HG03045 (cell line): ENCODE measurements at regions not wholly inside any gene's neighbourhood (a gene's known extent, or its start where the extent isn't known, plus 50 kb on each side); places are given as distances from the start of the nearest gene placed in this dataset.
"Not testable (repeated sequence)": the region's sequence is repeated elsewhere in the genome, so short reads cannot be mapped to it uniquely, and the experiment has no call there.

Experiments used
- ATAC-seq: cut with Tn5 transposase; IDR thresholded peaks from one replicate; pipeline ENCODE4 v1.9.1; 2021; ENCODE audit warnings: mild to moderate bottlenecking, moderate library complexity; ENCODE audit not compliant: unreplicated experiment

- no peak for ATAC-seq
These were observed 160.1 kb downstream of the TBX15 start for GRCh38 chr1:118828038-118828437.

DNA sequence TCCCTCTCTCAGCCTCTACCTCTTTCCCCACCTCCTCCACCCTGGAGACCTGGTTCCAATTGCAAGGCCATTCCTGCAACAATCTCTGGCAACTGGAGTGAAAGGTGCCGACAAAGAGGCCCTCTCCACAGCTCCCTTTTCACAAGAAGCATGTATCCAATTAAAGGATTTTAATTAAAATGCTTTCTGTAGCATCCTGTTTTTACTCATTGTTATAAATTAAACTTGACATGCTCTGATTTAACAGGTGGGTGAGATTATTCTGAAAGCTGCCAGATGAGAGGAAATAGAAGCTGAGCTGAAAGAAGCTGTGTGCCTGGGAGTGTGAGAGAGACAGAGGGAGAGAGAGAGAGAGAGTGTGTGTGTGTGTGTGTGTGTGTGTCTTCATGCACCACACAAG is 160.5 kb downstream of the TBX15 start:
- ATAC-seq = no peak

GRCh38 chr1:118827207-118827606 is 160.9 kb downstream of the TBX15 start:
- ATAC-seq = no peak

- ATAC-seq = no peak
These were observed 161.5 kb downstream of the TBX15 start for GRCh38 chr1:118826669-118827068.

DNA sequence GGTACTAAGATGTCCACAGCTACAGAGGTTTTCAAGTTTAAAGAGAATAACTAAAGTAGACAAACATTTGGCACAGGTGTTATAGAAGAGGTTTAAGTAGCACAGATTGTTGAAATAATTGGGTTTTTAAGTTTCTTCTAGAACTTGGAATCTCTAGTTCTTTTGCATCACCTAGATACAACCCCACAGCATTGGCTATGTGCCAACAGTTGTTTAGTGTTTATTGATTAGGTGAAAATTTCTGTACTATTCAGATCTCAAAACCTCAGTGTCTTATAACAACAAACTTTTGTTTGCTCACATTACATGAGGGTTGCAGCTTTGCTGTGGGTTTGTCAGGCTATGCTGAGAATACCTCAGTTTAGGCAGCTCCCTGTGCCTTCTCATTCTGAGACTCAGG is 162.5 kb downstream of the TBX15 start:
- no peak for ATAC-seq

GRCh38 chr1:118821801-118822200 is 166.3 kb downstream of the TBX15 start:
- no peak for ATAC-seq

- no peak for ATAC-seq
These were observed 167.3 kb downstream of the TBX15 start for GRCh38 chr1:118820864-118821263.

DNA sequence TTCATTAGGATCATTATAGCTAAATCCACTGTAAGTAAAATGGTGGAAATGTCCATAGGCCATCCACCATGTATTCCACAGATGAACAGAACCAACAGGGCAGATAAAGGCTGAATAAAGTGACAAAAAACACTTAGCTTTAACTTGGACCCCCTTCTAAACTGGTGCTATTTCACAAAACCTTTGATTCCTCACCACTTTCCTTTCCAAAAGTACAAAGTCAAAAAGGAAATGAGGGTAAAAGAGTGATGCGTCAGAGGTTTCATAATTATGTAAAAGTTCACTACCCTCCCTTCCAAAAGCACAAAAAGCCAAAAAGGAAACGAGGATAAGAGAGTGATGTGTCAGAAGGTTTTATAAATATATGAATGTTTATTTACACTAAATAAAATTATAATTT is 172.2 kb downstream of the TBX15 start:
- ATAC-seq = no peak

- ATAC-seq = no peak
These were observed 175.6 kb downstream of the TBX15 start for GRCh38 chr1:118812555-118812954.

- no peak for ATAC-seq
These were observed 177.0 kb downstream of the TBX15 start for GRCh38 chr1:118811156-118811555.

DNA sequence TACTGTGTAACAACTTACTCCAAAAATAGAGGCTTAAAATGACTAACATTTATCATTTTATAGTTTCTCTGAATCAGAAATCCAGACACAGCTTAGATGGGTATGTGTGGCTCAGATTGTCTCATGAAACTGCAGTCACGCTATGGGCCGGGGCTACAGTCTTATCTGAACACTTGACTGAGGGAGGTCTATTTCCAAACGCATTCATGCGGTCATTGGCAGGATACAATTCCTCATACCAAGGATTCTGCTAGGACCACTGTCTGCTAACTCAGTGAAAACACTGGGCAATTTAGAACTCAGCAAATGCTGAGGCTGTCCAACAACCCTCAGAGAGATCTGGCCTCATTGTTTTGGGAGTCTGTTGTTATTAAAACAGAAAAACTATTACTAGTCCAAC is 178.6 kb downstream of the TBX15 start:
- ATAC-seq = no peak

GRCh38 chr1:118803128-118803527 is 185.0 kb downstream of the TBX15 start:
- ATAC-seq = not testable (repeated sequence)

DNA sequence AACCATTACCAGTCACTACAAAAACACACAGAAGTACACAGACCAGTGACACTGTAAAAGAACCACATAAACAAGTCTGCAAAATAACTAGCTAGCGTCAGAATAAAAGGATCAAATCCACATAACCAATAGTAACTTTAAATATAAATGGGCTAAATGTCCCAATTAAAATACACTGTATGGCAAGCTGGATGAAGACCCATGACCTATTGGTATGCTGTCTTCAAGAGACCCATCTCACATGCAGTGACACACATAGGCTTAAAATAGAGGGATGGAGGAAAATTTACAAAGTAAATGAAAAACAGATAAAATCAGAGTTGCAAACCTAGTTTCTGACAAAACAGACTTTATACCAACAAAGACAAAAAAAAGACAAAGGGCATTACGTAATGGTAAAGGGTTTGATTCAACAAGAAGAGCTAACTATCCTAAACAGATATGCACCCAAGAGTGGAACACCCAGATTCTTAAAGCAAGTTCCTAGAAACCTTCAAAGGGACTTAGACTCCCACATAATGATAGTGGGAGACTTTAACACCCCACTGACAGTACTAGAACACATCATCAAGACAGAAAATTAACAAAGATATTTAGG is 196.9 kb downstream of the TBX15 start:
- no peak for ATAC-seq

- no peak for ATAC-seq
These were observed 199.7 kb downstream of the TBX15 start for GRCh38 chr1:118788463-118788862.

GRCh38 chr1:118786454-118787155 is 201.5 kb downstream of the TBX15 start:
- no peak for ATAC-seq

DNA sequence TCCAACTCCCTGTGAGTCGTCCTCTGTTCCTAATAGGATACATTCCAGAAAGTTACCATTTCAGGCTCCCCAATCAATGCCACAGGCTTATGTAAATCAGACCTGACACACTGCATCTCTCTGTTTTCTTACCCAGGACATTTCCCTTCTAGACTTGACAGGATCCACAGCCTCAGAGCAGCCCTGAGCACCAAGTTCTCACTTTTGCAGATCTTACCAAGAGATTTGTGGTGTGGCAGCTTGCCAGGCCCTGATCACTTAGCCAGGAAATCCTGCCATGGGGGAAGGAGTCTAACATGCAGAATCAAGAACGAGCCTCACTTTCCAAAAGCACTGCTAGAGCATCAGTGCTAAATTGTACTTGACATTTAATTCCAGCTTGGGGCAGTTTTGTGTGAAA is 202.9 kb downstream of the TBX15 start:
- ATAC-seq = no peak

GRCh38 chr1:118783095-118783758 is 204.9 kb downstream of the TBX15 start:
- no peak for ATAC-seq

DNA sequence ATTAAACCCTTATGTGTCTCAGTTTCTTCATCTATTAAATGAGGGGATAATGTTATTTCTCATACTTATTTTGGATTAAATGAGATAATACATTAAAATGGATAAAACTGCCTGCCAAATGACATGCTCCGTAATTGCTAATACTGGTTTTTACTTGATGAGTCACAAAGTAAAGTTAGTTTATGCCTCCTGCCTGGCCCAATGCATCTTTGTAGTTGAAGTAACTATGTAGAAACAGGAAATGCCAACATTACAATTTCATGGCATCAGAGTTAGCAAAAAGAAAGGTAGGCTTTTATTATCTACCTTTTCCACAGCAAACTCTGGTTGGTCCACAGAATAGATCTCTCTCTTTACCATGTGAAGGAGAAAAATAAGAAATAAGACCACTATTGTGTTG is 214.5 kb downstream of the TBX15 start:
- no peak for ATAC-seq

- ATAC-seq = no peak
These were observed 220.2 kb downstream of the TBX15 start for GRCh38 chr1:118767971-118768370.

- no peak for ATAC-seq
These were observed 234.2 kb downstream of the TBX15 start for GRCh38 chr1:118753976-118754375.

DNA sequence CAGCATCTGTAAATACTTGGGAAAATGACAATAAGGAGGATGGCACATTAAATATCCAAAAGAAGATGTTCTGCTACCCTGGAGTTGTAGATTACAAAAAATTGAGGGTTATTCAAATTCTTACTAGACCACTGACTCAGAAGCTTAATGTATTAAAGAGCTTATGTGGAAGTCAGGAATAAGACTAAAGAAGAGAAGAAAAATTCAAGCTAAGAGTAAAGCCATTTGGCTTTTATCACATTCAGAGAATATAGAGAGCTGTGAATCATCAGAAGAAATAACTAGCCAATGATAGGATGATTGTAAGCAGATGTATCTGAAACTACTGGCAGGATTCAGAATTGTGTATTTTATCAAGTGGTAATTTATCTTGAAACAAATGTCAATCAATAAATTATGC is 237.0 kb downstream of the TBX15 start:
- ATAC-seq = no peak

GRCh38 chr1:118744420-118744819 is 243.7 kb downstream of the TBX15 start:
- no peak for ATAC-seq
